ENCODE measurements at regions not wholly inside any gene's neighbourhood (a gene's known extent, or its start where the extent isn't known, plus 50 kb on each side); places are given as distances from the start of the nearest gene placed in this dataset.

DNA sequence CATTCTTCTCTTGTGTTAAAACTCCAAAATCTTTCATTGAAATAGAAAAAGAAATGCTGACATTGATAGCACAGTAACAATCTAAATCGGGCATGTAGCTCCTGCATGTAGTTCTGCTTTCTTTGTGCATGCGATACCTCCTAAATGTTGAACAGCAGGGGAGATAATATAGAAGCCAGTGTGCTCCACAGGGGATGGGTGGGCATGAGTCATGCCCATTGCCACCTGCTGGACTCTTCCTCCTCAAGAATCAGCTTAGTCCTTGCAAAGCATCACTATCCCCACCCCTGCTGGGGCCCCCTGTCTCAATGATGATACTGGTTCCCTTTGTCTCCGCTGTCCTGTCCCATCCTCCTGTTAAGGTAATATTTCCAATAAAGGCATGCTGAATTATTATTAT, 203.0 kb downstream of the RWDD3 start:
- TF ChIP-seq EZH2phosphoT487 (IDR thresholded peaks at IDR 0.05; ENCODE audit: borderline replicate concordance, low read length) (no peak), EZH2 (IDR thresholded peaks at IDR 0.05; ENCODE audit: low read length, unreplicated experiment) (no peak)
- TF ChIP-seq, protein P1, sequence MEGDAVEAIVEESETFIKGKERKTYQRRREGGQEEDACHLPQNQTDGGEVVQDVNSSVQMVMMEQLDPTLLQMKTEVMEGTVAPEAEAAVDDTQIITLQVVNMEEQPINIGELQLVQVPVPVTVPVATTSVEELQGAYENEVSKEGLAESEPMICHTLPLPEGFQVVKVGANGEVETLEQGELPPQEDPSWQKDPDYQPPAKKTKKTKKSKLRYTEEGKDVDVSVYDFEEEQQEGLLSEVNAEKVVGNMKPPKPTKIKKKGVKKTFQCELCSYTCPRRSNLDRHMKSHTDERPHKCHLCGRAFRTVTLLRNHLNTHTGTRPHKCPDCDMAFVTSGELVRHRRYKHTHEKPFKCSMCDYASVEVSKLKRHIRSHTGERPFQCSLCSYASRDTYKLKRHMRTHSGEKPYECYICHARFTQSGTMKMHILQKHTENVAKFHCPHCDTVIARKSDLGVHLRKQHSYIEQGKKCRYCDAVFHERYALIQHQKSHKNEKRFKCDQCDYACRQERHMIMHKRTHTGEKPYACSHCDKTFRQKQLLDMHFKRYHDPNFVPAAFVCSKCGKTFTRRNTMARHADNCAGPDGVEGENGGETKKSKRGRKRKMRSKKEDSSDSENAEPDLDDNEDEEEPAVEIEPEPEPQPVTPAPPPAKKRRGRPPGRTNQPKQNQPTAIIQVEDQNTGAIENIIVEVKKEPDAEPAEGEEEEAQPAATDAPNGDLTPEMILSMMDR (conservative IDR thresholded peaks at IDR 0.05; ENCODE audit: low read depth, low read length) = no peak
